SH-SY5Y (cell line): ENCODE measurements at regions not wholly inside any gene's neighbourhood (a gene's known extent, or its start where the extent isn't known, plus 50 kb on each side); places are given as distances from the start of the nearest gene placed in this dataset.

Source experiments
- GATA2 ChIP-seq: IDR thresholded peaks from 2 replicates; pipeline ENCODE4 v1.6.1; 2011; ENCODE audit warnings: mild to moderate bottlenecking, low read depth, low read length
- GATA3 ChIP-seq: IDR thresholded peaks from 2 replicates; pipeline ENCODE4 v1.6.1; 2011; ENCODE audit warnings: low read depth, mild to moderate bottlenecking, low read length, moderate library complexity

DNA sequence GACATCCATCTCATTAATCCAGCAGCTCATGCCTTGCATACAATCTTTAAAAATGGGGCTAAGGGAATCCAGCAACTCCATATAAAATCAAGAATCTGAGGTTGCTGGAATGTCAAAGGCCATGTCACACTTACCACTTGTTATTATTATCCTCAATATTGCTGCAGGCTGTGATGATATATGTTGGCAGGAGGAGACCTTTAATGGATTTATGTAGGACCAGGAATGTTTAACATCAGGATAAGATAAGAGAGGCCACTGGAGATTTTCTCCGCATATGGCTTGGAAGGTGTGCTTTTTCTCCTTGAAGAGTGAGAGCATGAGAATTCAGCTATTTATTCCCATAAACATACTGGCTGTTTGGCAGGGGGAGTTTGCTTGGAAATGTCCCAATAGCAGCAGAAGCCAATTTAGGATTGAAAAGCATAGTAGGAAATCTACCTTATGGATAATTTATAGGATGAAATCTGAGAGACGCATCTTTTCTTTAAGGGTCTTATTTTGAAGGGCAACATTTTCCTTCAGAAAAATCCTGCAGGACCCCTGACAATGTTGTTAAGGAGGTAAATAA, 481.4 kb downstream of the AGTPBP1 start:
- TF ChIP-seq GATA3, result no peak
- TF ChIP-seq GATA2, result 0 out of 2 replicates have a peak, but pooled peaks have one; percentile 5
